SK-N-SH treated with all-trans-retinoic acid at 6 μM for 48 hours (cell line): ENCODE measurements at regions not wholly inside any gene's neighbourhood (a gene's known extent, or its start where the extent isn't known, plus 50 kb on each side); places are given as distances from the start of the nearest gene placed in this dataset.

Experiments
- ATAC-seq: fragments of 200-7000 bp; cut with Tn5 transposase; 3 replicates; pipeline ENCODE4 v1.9.1; 2020; ENCODE audit warnings: mild to moderate bottlenecking, moderate library complexity
- ARNTL ChIP-seq: fragments of 450-650 bp; formaldehyde crosslinking; IDR thresholded peaks from 2 replicates; pipeline ENCODE4 v1.5.0; 2020; ENCODE audit warnings: low read depth, mild to moderate bottlenecking, moderate library complexity, borderline replicate concordance
- BACH2 ChIP-seq: fragments of 250-450 bp; sonication (Bioruptor Pico); IDR thresholded peaks from 2 replicates; pipeline ENCODE4 v1.9.0; 2021; ENCODE audit warnings: mild to moderate bottlenecking, borderline replicate concordance
- CSDC2 ChIP-seq: fragments of 250-450 bp; sonication (Bioruptor Pico); IDR thresholded peaks from 2 replicates; pipeline ENCODE4 v1.5.0; 2020; ENCODE audit warnings: mild to moderate bottlenecking, moderate library complexity
- ESRRG ChIP-seq: fragments of 250-450 bp; sonication (Bioruptor Pico); IDR thresholded peaks from 2 replicates; pipeline ENCODE4 v1.6.1; 2021; ENCODE audit warnings: mild to moderate bottlenecking
- GLIS3 ChIP-seq: fragments of 250-450 bp; sonication (Bioruptor Pico); IDR thresholded peaks from 2 replicates; pipeline ENCODE4 v1.5.0; 2020; ENCODE audit warnings: mild to moderate bottlenecking, moderate library complexity
- ISL1 ChIP-seq: fragments of 250-450 bp; sonication (Bioruptor Pico); IDR thresholded peaks from 2 replicates; pipeline ENCODE4 v2.1.2; 2022; ENCODE audit warnings: mild to moderate bottlenecking, moderate library complexity
- OSR1 ChIP-seq: fragments of 250-450 bp; sonication (Bioruptor Pico); IDR thresholded peaks from 2 replicates; pipeline ENCODE4 v1.8.0; 2022; ENCODE audit warnings: moderate library complexity, mild to moderate bottlenecking, inconsistent platforms
- PPARA ChIP-seq: fragments of 250-450 bp; sonication (Bioruptor Pico); IDR thresholded peaks from 2 replicates; pipeline ENCODE4 v1.5.0; 2020; ENCODE audit warnings: mild to moderate bottlenecking, borderline replicate concordance
- RARB ChIP-seq: fragments of 250-450 bp; sonication (Bioruptor Pico); IDR thresholded peaks from 2 replicates; pipeline ENCODE4 v1.8.0; 2021; ENCODE audit warnings: mild to moderate bottlenecking, moderate library complexity
- SNAI2 ChIP-seq: fragments of 250-450 bp; sonication (Bioruptor Pico); IDR thresholded peaks from 2 replicates; pipeline ENCODE4 v1.5.0; 2020; ENCODE audit warnings: mild to moderate bottlenecking, moderate library complexity
- TCF4 ChIP-seq: fragments of 250-450 bp; sonication (Bioruptor Pico); IDR thresholded peaks from 2 replicates; pipeline ENCODE4 v1.8.0; 2021; ENCODE audit warnings: mild to moderate bottlenecking, moderate library complexity, borderline replicate concordance
- TOX ChIP-seq: fragments of 250-450 bp; sonication (Bioruptor Pico); IDR thresholded peaks from 2 replicates; pipeline ENCODE4 v1.8.0; 2021; ENCODE audit warnings: mild to moderate bottlenecking, moderate library complexity, borderline replicate concordance
- ZC3H10 ChIP-seq: fragments of 250-450 bp; sonication (Bioruptor Pico); IDR thresholded peaks from 2 replicates; pipeline ENCODE4 v1.5.1; 2021; ENCODE audit warnings: mild to moderate bottlenecking, moderate library complexity
- ZFP3 ChIP-seq: fragments of 250-450 bp; sonication (Bioruptor Pico); IDR thresholded peaks from 2 replicates; pipeline ENCODE4 v1.5.0; 2020; ENCODE audit warnings: mild to moderate bottlenecking, moderate library complexity
- ZFP30 ChIP-seq: fragments of 450-650 bp; formaldehyde crosslinking; IDR thresholded peaks from 2 replicates; pipeline ENCODE4 v1.5.0; 2022; ENCODE audit warnings: mild to moderate bottlenecking, moderate library complexity
- ZNF565 ChIP-seq: fragments of 450-650 bp; formaldehyde crosslinking; conservative IDR thresholded peaks from 2 replicates; pipeline ENCODE4 v1.5.0; 2020; ENCODE audit warnings: low read depth, mild to moderate bottlenecking, moderate library complexity
- ZNF70 ChIP-seq: fragments of 450-650 bp; formaldehyde crosslinking; IDR thresholded peaks from 2 replicates; pipeline ENCODE4 v1.5.0; 2020; ENCODE audit warnings: mild to moderate bottlenecking, moderate library complexity
- ZNF8 ChIP-seq: fragments of 450-650 bp; formaldehyde crosslinking; IDR thresholded peaks from 2 replicates; pipeline ENCODE4 v1.5.0; 2020; ENCODE audit warnings: mild to moderate bottlenecking, moderate library complexity
- TF ChIP-seq, protein P1 (sequence below): fragments of 250-450 bp; sonication (Bioruptor Pico); IDR thresholded peaks from 2 replicates; pipeline ENCODE4 v1.5.1; 2021; ENCODE audit warnings: mild to moderate bottlenecking, moderate library complexity
- TF ChIP-seq, protein P2 (sequence below): fragments of 250-450 bp; sonication (Bioruptor Pico); IDR thresholded peaks from 2 replicates; pipeline ENCODE4 v1.5.1; 2020; ENCODE audit warnings: low read depth, mild to moderate bottlenecking, moderate library complexity
- TF ChIP-seq, protein P3 (sequence below): fragments of 250-450 bp; sonication (Bioruptor Pico); IDR thresholded peaks from 2 replicates; pipeline ENCODE4 v1.8.0; 2021; ENCODE audit warnings: low read depth, mild to moderate bottlenecking, moderate library complexity, borderline replicate concordance
- TF ChIP-seq, protein P4 (sequence below): fragments of 250-450 bp; sonication (Bioruptor Pico); IDR thresholded peaks from 2 replicates; pipeline ENCODE4 v1.5.0; 2020; ENCODE audit warnings: mild to moderate bottlenecking, moderate library complexity
- TF ChIP-seq, protein P5 (sequence below): fragments of 250-450 bp; sonication (Bioruptor Pico); IDR thresholded peaks from 2 replicates; pipeline ENCODE4 v1.8.0; 2020; ENCODE audit warnings: mild to moderate bottlenecking, moderate library complexity, borderline replicate concordance

DNA sequence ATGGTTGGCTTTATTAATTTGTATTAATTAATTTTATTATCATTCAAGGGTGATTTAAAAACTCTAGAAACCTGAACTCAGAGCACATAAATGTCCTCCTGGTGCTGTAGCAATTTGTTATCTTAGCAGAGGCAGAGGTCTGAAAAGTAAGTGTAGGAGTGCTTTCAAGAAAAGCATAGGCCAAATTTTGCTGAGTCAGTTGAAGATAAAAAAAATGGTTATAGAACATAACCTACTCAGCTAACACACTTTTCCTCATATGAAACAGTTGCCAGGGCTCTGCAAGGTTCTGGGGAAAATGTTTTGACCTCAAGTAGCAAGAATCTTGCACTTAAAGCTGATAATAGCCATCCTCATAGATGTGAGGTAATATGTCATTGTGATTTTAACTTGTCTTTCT lies 53.5 kb upstream of the CHODL start:
- no peak for TF ChIP-seq RARB (CRISPR knock-in tag)
- no peak for TF ChIP-seq TOX (CRISPR knock-in tag)
- TF ChIP-seq OSR1, result no peak
- TF ChIP-seq, protein P1, sequence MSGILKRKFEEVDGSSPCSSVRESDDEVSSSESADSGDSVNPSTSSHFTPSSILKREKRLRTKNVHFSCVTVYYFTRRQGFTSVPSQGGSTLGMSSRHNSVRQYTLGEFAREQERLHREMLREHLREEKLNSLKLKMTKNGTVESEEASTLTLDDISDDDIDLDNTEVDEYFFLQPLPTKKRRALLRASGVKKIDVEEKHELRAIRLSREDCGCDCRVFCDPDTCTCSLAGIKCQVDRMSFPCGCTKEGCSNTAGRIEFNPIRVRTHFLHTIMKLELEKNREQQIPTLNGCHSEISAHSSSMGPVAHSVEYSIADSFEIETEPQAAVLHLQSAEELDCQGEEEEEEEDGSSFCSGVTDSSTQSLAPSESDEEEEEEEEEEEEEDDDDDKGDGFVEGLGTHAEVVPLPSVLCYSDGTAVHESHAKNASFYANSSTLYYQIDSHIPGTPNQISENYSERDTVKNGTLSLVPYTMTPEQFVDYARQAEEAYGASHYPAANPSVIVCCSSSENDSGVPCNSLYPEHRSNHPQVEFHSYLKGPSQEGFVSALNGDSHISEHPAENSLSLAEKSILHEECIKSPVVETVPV, result no peak
- no peak for TF ChIP-seq ZFP3 (CRISPR knock-in tag)
- no peak for TF ChIP-seq ARNTL
- no peak for TF ChIP-seq ZNF8 (CRISPR knock-in tag)
- no peak for TF ChIP-seq ZFP30 (CRISPR knock-in tag)
- TF ChIP-seq ESRRG, result no peak
- TF ChIP-seq CSDC2 (CRISPR knock-in tag), result no peak
- TF ChIP-seq GLIS3, result no peak
- no peak for TF ChIP-seq TCF4 (CRISPR knock-in tag)
- no peak for TF ChIP-seq SNAI2 (CRISPR knock-in tag)
- no peak for ATAC-seq

DNA sequence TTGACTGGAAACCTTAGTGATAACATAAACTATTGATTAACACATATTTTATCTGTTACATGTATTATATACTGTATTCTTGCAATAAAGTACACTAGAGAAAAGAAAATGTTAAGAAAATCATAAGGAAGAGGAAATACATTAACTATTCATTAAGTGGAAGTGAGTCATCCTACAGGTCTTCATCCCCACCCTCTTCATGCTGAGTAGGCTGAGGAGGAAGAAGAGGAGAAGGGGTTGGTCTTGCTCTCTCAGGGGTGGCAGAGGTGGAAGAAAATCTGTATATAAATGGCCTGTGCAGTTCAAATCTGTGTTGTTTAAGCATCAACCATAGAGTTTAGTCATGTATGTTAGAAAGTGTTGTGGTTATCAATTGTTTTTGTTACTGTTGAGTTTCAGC lies 66.1 kb upstream of the CHODL start:
- no peak for ATAC-seq
- TF ChIP-seq ZC3H10 (CRISPR knock-in tag), result no peak
- no peak for TF ChIP-seq SNAI2 (CRISPR knock-in tag)
- TF ChIP-seq ARNTL, result no peak
- no peak for TF ChIP-seq ZNF8 (CRISPR knock-in tag)
- TF ChIP-seq, protein P2, sequence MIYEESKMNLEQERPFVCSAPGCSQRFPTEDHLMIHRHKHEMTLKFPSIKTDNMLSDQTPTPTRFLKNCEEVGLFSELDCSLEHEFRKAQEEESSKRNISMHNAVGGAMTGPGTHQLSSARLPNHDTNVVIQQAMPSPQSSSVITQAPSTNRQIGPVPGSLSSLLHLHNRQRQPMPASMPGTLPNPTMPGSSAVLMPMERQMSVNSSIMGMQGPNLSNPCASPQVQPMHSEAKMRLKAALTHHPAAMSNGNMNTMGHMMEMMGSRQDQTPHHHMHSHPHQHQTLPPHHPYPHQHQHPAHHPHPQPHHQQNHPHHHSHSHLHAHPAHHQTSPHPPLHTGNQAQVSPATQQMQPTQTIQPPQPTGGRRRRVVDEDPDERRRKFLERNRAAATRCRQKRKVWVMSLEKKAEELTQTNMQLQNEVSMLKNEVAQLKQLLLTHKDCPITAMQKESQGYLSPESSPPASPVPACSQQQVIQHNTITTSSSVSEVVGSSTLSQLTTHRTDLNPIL, result no peak
- no peak for TF ChIP-seq ZNF70
- no peak for TF ChIP-seq ESRRG
- no peak for TF ChIP-seq ZFP3 (CRISPR knock-in tag)
- no peak for TF ChIP-seq TOX (CRISPR knock-in tag)
- TF ChIP-seq ISL1, result no peak
- TF ChIP-seq ZFP30 (CRISPR knock-in tag), result no peak
- TF ChIP-seq, protein P3, sequence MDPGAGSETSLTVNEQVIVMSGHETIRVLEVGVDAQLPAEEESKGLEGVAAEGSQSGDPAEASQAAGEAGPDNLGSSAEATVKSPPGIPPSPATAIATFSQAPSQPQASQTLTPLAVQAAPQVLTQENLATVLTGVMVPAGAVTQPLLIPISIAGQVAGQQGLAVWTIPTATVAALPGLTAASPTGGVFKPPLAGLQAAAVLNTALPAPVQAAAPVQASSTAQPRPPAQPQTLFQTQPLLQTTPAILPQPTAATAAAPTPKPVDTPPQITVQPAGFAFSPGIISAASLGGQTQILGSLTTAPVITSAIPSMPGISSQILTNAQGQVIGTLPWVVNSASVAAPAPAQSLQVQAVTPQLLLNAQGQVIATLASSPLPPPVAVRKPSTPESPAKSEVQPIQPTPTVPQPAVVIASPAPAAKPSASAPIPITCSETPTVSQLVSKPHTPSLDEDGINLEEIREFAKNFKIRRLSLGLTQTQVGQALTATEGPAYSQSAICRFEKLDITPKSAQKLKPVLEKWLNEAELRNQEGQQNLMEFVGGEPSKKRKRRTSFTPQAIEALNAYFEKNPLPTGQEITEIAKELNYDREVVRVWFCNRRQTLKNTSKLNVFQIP (CRISPR knock-in tag), result no peak
- TF ChIP-seq ZNF565, result no peak
- no peak for TF ChIP-seq TCF4 (CRISPR knock-in tag)
- no peak for TF ChIP-seq PPARA (CRISPR knock-in tag)
- TF ChIP-seq BACH2 (CRISPR knock-in tag), result no peak
- TF ChIP-seq, protein P4, sequence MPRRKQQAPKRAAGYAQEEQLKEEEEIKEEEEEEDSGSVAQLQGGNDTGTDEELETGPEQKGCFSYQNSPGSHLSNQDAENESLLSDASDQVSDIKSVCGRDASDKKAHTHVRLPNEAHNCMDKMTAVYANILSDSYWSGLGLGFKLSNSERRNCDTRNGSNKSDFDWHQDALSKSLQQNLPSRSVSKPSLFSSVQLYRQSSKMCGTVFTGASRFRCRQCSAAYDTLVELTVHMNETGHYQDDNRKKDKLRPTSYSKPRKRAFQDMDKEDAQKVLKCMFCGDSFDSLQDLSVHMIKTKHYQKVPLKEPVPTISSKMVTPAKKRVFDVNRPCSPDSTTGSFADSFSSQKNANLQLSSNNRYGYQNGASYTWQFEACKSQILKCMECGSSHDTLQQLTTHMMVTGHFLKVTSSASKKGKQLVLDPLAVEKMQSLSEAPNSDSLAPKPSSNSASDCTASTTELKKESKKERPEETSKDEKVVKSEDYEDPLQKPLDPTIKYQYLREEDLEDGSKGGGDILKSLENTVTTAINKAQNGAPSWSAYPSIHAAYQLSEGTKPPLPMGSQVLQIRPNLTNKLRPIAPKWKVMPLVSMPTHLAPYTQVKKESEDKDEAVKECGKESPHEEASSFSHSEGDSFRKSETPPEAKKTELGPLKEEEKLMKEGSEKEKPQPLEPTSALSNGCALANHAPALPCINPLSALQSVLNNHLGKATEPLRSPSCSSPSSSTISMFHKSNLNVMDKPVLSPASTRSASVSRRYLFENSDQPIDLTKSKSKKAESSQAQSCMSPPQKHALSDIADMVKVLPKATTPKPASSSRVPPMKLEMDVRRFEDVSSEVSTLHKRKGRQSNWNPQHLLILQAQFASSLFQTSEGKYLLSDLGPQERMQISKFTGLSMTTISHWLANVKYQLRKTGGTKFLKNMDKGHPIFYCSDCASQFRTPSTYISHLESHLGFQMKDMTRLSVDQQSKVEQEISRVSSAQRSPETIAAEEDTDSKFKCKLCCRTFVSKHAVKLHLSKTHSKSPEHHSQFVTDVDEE (CRISPR knock-in tag), result no peak
- TF ChIP-seq, protein P5, sequence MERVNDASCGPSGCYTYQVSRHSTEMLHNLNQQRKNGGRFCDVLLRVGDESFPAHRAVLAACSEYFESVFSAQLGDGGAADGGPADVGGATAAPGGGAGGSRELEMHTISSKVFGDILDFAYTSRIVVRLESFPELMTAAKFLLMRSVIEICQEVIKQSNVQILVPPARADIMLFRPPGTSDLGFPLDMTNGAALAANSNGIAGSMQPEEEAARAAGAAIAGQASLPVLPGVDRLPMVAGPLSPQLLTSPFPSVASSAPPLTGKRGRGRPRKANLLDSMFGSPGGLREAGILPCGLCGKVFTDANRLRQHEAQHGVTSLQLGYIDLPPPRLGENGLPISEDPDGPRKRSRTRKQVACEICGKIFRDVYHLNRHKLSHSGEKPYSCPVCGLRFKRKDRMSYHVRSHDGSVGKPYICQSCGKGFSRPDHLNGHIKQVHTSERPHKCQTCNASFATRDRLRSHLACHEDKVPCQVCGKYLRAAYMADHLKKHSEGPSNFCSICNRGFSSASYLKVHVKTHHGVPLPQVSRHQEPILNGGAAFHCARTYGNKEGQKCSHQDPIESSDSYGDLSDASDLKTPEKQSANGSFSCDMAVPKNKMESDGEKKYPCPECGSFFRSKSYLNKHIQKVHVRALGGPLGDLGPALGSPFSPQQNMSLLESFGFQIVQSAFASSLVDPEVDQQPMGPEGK, result no peak
- no peak for TF ChIP-seq CSDC2 (CRISPR knock-in tag)
- TF ChIP-seq OSR1, result no peak

DNA sequence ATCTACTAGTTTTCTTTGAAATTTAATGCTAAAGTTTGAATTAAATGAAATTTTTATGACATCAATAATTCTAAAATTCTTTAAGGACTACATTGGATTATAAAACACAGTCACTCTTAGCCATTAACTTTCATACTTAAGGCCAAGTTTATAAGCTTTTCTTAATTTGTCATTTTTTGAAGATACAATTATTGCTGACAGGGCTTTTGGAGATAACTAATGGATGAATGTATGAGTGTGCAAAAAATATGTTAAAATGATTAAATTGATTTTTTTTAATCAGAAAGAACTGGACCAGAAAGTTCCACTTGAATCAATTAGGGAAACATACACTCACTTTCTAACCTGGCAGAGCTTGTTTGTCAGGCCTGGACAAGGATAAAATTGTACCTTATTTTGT lies 70.3 kb upstream of the CHODL start:
- ATAC-seq, result no peak
- TF ChIP-seq ZNF70 (no peak), ZNF8 (CRISPR knock-in tag) (no peak), GLIS3 (no peak), ZFP30 (CRISPR knock-in tag) (no peak), TOX (CRISPR knock-in tag) (no peak), ARNTL (no peak), ZFP3 (CRISPR knock-in tag) (no peak), OSR1 (no peak), ZC3H10 (CRISPR knock-in tag) (no peak), BACH2 (CRISPR knock-in tag) (no peak), ISL1 (no peak)
- TF ChIP-seq, protein P3 (CRISPR knock-in tag), result no peak
- TF ChIP-seq, protein P4 (CRISPR knock-in tag), result no peak
